ENCODE measurements at regions not wholly inside any gene's neighbourhood (a gene's known extent, or its start where the extent isn't known, plus 50 kb on each side); places are given as distances from the start of the nearest gene placed in this dataset.

- TF ChIP-seq POLR2A (IDR thresholded peaks at IDR 0.05) (no peak), CTCF (IDR thresholded peaks at IDR 0.05) (no peak)
Observed at GRCh38 chr13:106153876-106154275, 381.6 kb downstream of the EFNB2 start.

All from lower leg skin (tissue), 3 donors.